SH-SY5Y (cell line): ENCODE measurements at regions not wholly inside any gene's neighbourhood (a gene's known extent, or its start where the extent isn't known, plus 50 kb on each side); places are given as distances from the start of the nearest gene placed in this dataset.

Source experiments
- GATA2 ChIP-seq: IDR thresholded peaks from 2 replicates; pipeline ENCODE4 v1.6.1; 2011; ENCODE audit warnings: mild to moderate bottlenecking, low read depth, low read length
- GATA3 ChIP-seq: IDR thresholded peaks from 2 replicates; pipeline ENCODE4 v1.6.1; 2011; ENCODE audit warnings: low read depth, mild to moderate bottlenecking, low read length, moderate library complexity

- TF ChIP-seq GATA2 (no peak), GATA3 (no peak)
Measured at GRCh38 chr3:64408770-64409169, 183.5 kb upstream of the PRICKLE2 start.
